Left renal pelvis (tissue), 4 donors: ENCODE measurements at regions not wholly inside any gene's neighbourhood (a gene's known extent, or its start where the extent isn't known, plus 50 kb on each side); places are given as distances from the start of the nearest gene placed in this dataset.
"Not testable (repeated sequence)": the region's sequence is repeated elsewhere in the genome, so short reads cannot be mapped to it uniquely, and the experiment has no call there.

ENCODE experiments used
- DNase-seq, 4 donors: peaks; one replicate each; pipeline ENCODE4 v3.0.0-alpha.2; 2013; ENCODE audit warnings: low read depth in 4 of 4, low spot score in 3 of 4

DNA sequence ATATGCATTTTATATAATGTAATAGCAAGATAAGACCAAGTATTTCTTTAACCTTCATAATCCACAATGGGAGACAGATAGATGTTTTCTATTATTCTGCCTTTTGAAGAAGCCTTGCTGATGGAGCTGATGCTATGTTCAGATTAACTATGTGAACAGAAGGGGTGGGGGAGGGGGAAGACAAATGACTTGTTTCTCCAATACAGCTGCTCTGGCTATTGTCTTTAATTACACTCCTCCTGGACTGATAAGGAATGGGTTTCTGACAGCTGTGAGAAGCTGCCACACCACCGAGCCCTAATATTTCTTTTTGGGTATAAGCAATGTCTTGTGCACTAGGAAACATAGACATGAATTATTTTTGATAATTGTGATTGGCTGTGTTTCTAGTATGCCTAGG lies 62.0 kb downstream of the CAVIN4 start:
- no peak for DNase-seq

DNA sequence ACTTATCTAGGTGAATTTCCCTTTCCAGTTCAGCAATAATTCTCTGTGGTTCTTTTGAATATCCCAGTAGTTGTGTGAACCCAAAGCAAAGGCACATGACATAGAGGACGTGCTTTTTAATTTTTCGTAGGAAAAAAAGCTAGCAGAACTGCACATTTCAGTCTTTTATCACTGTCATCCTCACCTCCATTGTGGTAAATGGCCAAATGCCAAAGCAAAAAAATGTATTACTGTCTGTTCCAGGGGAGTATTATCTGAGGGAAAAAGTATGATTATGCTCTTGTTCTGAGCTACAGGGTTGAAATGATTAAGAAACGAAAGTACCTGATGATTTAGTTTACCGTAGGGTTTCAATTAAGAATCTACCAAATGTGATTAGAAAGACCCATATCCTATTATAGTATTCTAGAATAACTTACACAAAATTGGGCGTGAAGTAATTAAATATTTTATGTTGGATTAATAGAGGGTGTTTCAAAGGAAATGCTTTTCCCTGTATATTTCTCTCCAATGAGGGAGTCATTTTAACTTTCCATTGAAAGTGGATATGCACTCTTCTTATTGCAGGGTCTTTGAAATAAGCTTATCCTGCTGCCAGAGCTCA lies 62.7 kb downstream of the CAVIN4 start:
- DNase-seq = no peak

DNA sequence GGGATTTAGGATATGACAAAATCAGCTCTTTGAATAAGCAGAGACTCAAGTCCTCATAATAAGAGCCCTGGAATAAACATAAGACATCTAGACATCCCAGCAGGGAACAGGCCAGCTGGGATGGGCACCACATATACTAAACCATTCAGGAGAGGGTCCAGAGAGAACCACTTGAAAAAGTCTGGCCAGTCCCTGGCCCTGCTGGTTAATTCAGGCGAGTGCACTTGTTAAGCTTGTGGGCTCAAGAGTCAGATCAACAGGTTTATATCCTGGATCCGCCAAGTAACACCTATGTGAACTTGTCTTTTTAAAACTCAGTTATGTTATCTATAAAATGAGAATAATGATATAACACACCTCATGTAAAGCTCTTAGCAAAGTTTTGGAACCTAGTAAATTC lies 63.3 kb downstream of the CAVIN4 start:
- DNase-seq = no peak

DNA sequence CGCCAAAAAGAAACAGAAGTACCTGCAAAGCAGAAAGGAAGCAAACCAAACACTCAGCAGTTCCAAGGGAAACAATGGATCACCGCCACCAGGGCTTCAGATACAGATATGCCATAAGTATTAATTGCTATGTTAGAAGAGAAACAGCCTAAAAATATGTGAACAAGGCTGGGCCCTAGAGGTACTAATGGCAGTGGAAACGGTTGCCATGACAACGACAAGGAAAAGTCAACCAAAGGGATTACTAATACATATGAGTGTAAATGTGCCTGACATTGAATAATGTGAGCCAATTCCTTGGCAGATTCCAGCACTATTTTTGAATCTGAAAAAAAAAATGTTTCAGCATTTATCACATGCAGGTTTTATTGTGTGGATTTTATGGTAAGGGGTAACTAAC lies 75.0 kb downstream of the CAVIN4 start:
- DNase-seq = no peak

DNA sequence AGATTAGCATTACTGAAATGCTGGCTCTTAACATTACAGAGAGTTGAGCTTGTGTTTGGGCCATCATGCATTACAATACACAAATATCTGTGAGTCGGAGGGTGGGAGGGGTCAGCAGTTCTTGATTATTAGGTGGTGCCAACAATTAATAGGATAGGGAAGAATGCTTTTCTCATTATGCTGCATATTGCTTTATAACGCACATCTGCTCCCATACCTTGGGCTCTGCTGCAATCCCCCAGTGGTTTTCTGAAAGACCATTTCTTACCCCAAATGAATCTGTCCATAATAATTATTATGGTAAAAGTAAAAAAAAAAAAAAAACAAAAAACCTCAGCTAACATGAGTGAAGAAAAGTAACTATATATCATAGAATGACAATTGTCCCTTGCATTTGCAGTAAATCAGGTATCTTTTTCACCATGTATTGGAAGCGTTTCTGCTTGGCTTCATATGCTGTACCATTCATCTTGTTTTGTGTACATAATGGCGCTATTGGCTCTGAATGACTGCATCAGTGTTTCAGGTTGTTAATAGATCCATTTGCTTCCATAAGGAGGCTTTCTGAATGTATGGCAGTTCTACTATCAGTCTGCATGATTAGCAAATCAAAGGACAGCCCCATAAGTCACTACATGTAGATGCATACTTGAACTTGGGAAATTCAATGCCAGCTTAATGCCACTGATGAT lies 75.9 kb downstream of the CAVIN4 start:
- no peak for DNase-seq

DNA sequence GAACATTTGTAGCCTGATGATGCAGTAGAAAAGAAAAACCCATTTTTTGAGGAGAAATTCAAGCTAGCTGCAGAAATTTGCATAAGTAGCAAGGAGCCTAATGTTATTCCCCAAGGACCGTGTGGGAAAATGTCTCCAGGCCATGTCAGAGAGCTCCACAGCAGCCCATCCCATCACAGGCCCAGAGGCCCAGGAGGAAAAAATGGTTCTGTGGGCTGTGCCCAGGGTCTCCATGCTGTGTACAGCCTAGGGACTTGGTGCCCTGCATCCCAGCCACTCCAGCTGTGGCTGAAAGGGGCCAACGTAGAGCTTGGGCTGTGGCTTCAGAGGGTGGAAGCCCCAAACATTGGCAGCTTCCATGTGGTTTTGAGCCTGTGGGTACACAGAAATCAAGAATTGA lies 79.0 kb downstream of the CAVIN4 start:
- DNase-seq = not testable (repeated sequence)

DNA sequence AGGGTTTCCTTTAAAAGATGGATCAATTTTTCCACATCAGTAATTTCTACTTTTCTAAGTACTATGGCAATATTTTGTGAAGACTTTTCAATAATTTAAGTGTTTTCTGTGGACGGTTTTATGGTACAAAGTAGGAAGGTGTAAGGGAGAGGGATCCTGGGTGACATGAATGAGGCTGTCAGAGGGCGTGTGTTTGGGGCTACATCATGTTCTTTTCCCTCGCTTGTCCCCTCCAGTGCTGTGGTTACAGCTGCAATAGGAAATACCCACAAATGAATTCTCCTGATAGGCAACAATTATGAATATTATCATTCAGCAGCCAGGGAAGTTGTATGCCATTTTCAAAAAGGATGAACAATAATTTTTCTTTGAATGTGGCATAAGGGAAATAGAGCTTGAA lies 83.8 kb downstream of the CAVIN4 start:
- DNase-seq = no peak

DNA sequence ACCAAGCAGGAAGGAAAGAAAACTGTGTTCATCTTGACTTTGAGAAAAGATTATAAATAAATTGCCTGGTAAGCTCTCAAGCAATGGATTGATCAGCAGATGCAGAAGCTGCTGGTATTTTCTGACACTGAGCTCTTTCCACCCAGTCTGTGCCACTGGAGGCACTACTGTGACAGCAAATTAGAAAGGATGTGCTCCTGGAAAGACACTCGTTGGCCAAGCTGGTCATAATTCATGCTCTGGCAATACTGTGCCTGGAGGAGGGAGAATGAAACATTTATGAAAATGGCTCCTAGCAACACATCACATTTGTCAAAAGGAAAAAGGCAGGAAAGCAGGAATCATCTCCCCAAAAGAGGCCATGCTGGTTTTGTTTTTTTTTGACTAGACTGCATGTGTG lies 84.2 kb downstream of the CAVIN4 start:
- DNase-seq = no peak

DNA sequence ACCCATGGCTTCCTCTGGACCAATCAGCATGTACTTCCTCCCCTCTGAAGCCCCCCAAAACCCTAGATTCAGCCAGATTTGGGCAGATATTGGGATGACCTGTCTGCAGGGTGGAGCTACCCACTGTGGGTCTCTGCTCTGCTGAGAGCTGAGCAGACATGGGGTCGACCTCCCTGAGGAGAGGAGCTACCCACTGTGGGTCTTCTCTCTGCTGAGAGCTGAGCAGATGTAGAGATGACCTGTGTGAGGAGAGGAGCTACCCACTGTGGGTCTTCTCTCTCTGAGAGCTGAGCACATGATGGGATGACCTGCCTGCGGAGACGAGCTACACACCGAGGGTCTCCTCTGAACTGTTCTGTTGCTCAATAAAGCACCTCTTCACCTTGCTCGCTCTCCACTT lies 89.6 kb downstream of the CAVIN4 start:
- DNase-seq = no peak

DNA sequence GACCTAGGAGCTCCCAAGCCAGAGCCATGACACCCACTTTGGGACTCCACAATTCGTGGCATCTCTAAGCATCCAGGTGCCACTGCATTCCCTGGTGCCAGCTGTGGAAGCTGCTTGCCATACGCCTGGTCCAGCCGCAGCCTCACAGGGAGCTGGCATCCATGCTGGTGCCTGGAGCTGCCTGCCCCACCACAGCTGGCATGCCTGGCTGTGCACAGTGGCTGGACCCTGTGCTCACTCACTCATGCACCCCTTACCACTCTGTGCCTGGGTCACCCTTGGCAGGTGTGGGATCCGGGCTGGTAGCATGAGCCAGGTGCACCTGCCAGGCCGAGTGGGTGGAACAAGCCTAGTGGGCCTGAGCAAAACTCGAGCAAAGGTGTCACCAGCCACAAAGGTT lies 90.1 kb downstream of the CAVIN4 start:
- no peak for DNase-seq

DNA sequence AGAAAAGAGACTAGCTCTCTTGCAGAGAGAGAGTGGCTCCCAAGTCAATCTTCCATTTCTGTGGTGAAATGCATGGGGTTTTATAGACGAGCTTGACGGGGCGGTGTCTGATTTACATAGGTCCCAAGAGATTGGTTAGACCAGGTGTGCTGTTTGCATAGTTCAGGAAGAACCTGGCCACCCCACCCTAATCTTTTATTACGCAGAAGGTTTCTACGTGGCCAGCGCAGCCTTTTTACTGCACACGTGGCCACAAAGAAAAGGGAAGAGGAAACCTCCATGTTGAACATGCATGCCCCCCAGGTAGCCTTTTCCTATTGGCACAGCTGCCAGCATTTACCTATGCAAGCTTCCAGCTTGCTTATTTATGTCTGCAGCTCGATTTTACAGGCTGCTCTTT lies 92.1 kb downstream of the CAVIN4 start:
- no peak for DNase-seq

DNA sequence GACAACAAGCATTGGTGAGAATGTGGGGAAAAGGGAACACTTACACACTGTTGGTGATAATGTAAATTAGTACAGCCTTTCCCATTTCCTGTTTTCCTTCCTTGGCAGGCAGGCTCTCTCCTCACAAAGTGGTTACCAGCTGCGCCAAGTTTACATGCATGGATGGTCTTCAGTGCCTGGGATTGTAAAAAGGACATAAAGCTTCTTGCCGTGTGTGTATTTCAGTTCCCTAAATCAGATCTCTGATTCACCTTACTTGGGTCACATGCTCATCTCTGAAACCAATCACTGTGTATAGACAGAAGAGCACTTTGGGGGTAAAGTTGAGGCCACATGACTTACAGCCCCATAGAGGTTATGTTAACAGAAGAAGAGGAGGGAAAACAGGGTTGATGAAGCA lies 92.8 kb downstream of the CAVIN4 start:
- no peak for DNase-seq

DNA sequence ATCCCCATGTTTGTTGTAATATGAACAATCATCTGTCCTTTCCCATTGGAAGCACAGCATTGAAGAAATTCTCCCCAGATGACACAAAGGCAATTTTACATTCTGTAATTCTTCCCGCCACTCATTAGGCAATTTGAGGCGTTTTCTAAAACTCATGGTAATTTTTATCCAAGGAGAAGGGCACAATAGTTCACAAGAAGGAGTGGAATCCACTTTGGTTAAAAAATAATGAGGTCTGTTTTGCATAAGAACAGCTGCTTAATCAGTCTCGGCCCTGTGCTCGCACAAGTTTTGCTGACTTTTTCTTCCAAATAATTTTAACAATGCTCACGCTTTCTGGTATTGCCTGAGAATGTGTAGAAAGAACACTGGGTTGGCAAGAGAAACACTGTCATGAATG lies 94.0 kb downstream of the CAVIN4 start:
- DNase-seq = no peak

DNA sequence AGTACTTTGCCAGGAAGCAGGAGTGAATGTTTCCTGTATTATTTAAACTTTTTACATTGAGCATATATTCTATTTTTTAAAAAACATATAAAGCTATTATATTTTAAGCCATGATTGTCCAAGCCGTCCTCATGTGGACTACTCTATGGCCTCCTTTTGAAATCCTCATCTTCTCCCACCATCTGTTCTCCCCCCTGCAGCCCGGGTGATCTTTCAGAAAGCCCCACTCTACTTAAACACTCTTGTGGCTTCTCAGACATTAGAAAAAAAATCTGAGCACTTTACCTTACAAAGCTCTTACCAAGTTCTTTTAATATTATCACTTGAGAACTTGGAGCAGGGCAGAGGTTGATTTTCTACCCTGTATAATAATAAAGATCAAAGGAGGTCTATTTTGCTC lies 95.4 kb downstream of the CAVIN4 start:
- DNase-seq = no peak

DNA sequence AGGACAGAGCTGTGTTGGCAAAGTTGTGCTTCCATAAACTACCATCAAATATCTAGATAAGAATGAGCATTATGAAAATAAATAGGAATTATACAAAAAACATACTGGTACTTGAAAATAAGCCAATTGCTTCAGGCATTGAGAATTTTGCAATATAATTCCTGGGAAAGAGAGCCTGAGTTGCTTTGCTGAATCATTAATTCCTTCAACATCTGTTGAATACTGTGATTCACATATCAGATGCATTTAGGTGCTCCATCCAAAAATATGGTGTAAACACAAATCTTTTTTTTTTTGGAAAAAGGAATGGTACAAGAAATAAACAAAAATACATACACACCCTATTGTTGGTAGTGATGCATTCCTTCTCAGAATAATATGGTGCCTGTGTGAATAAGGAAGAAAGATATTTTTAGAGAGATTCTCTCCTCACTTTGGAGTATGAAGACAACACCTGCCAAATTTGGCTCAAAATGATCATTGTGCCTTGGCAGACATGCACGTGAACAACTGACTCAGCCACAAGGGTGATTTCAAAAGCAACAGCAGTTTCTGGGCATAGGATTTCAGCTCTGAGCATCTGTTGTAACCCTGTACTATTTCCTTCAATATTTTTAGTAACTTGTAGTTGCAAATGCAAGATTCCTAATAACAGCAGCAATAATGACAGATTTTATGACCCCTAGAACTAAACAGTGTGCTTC lies 96.7 kb downstream of the CAVIN4 start:
- DNase-seq = no peak

DNA sequence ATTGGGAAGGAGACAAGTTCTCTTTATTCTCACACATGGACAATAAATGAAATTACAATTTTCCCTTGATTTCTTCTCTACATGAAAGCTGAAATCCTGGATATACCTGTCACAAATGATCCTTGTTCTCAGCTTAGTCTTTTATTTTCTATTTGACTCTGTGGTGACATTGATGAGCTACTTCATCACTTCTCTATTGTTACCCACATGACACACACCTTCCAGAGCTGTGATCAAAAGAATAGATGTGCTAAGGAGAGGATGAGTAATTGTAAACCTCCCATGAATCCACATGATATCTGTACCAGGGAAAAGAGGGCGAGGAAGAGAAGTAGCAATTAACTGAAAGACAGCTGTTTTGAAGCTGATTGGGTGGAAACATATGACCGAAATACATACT lies 102.0 kb downstream of the CAVIN4 start:
- no peak for DNase-seq

DNA sequence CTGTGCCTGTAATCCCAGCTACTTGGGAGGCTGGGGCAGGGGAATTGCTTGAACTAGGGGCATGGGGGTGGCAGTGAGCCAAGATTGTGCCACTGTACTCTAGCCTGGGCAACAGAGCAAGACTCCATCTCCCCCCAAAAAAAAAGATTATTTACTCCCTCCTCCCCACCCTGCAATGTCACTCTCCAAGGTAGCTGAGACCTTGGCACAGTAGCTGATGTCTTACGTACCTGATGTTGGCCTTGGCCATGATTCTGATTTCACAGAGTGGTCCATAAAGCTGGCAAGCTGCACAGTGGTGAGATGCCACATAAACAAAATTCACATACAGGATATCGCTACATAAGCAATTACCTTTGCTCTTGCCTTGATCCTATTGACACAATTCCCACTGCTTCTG lies 108.5 kb downstream of the CAVIN4 start:
- no peak for DNase-seq

DNA sequence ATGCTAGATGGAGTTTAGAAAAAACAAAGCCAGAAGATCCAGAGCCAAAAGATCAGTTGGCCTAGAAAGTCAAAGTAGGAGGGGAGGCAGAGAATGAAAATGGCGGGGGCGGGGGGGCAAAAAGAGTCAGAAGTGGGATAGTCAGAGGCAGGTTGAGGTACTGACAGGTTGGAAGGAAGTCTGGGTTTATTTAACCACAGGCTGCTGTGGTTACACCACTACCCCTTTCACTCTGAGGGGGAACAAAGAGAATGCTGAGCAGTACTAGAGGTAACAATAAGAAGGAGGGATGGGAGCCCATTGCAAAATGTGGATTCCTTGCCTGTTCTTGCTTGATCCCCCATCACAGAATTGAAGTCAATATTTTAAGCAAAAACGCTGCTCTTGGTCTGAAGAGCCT lies 111.8 kb downstream of the CAVIN4 start:
- DNase-seq = no peak

DNA sequence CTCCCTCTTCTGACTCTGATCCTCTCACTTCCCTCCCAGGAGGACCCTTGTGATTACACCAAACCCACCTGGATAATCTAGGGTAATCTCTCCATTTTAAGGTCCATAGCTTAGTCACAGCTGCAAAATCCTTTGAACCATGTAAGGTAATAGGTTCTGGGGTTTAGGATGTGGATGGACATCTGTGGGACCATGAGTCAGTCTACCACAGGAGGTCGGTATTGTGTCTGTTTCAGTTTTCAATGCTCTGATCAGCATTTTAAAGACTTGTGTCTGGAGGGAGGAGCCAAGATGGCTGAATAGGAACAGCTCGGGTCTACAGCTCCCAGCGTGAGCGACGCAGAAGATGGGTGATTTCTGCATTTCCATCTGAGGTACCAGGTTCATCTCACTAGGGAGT lies 112.6 kb downstream of the CAVIN4 start:
- no peak for DNase-seq

DNA sequence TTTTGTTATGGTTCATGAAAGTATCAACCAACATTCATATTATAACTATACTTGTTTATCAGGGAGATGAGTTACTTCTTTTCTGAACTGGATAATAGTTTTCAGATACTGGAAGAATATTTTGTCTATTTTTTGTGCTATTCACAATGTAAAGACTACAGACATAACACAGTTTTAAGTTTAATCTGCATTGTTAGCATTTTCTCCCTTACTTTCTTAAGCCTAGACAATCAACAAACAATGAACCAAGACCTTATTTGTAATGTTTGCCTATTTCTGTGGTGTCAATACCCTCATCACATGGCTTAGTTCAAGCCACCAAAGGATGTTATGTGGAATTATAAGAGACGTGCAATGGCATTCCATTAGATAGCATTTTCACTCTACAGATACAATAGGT lies 119.5 kb downstream of the CAVIN4 start:
- no peak for DNase-seq

DNA sequence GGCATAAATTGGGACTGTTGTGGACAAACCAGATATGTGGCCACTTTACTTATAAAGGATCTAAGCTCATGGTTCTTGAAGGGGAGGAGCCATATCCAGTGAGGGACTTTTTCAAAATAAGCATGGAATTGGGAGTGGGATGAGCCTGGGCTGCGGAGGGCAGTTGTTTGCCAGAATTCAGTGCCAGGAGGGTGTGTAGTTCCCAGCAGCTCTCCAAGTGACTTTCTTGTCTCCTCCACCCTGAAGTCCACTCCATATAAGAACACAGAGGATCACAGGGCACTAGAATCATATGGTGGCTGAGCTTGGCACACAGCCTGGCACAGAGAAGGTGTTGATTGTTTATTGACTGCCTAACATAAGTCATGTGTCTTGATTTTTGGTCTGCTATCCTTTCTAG lies 121.1 kb downstream of the CAVIN4 start:
- DNase-seq = no peak

DNA sequence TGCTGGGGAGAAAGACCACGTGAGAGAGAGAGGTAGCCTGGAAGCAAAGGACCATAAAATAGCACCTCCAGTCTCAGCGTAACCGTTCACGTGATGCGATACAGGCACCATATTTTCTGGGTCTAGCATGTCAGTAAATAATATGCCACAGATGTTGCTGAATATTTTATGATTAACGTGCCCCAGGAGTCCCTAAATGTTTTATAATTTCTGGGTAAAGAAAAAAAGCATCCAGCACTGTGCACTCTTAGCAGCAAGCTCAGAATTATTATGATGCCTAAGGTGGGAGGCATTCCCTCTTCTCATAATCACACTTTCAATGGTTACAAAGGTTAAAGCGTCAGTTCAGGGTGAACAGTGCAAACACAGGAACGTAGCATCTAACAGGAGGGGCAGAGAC lies 121.8 kb downstream of the CAVIN4 start:
- no peak for DNase-seq
